ENCODE measurements at regions not wholly inside any gene's neighbourhood (a gene's known extent, or its start where the extent isn't known, plus 50 kb on each side); places are given as distances from the start of the nearest gene placed in this dataset.

DNA sequence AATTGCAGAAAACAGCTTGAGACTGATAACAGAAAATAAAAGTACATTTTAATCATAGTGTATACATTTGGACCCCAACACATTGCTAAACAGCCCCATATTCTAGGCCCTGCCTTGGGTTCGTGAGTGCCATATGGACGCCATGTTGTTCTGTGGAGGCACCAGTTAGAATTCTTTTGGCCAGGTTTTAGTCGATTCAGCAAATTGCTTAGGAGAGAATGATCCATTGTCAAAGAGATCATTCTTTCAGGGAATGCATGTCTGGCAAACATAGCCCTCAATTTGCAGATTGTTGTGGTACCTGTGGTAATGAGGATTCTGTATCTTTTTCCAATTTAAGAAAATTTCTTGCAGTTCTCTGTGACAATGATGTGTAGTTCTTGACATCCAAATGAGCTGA is 183.6 kb upstream of the DDHD1 start:
- H4K20me1 ChIP-seq (replicated peaks; ENCODE audit: insufficient read depth), result no peaks in the 10 kb centered on the region
- Mint-ChIP-seq H3K4me1 (peaks cover 26% of the 10 kb centered on the region), H3K9me3 (no peaks in the 10 kb centered on the region), H3K36me3 (ENCODE audit: low read depth) (no peaks in the 10 kb centered on the region), H3K4me3 (no peak overlapping the region), H3K27me3 (ENCODE audit: insufficient read depth, low read depth, poor library complexity) (peaks cover 2% of the 10 kb centered on the region), H3K27ac (no peak overlapping the region)
- no peaks in the 10 kb centered on the region for H3K36me3 ChIP-seq (ENCODE audit: insufficient read depth)
- ATAC-seq (no peak), DNase-seq (ENCODE audit: low spot score) (no peak)
- H3K4me2 ChIP-seq, result no peak overlapping the region
- peaks cover 18% of the 10 kb centered on the region; the same call in 1 of the 2 replicates for H3K4me1 ChIP-seq (ENCODE audit: insufficient read depth)
- no peak overlapping the region for H3K27ac ChIP-seq (ENCODE audit: low read depth)
- peaks cover 17% of the 10 kb centered on the region; the same call in 1 of the 2 replicates for H3K9me2 ChIP-seq (ENCODE audit: insufficient read depth)
- no peaks in the 10 kb centered on the region for H3F3A ChIP-seq (replicated peaks; ENCODE audit: low read depth)
- H2AFZ ChIP-seq, result no peak overlapping the region
- TF ChIP-seq CTCF (conservative IDR thresholded peaks at IDR 0.05; ENCODE audit: low read depth in 2 of 2), result no peak
- TF ChIP-seq EZH2 (IDR thresholded peaks at IDR 0.05; ENCODE audit: low read depth, unreplicated experiment), result no peak
- no peak for TF ChIP-seq NANOG (IDR thresholded peaks at IDR 0.05; ENCODE audit: borderline replicate concordance)
- TF ChIP-seq POLR2AphosphoS5 (IDR thresholded peaks at IDR 0.05; ENCODE audit: low read depth), result no peak
- no peak for TF ChIP-seq ZNF331 (CRISPR knock-in tag; IDR thresholded peaks at IDR 0.05; ENCODE audit: low read depth)
- TF ChIP-seq CREB1 (CRISPR knock-in tag; IDR thresholded peaks at IDR 0.05; ENCODE audit: low read depth), result no peak
- no peak for TF ChIP-seq ZNF114 (CRISPR knock-in tag; IDR thresholded peaks at IDR 0.05)
- no peak for TF ChIP-seq EZH2phosphoT487 (IDR thresholded peaks at IDR 0.05; ENCODE audit: unreplicated experiment)
- no peak for TF ChIP-seq STAT1 (IDR thresholded peaks at IDR 0.05; ENCODE audit: unreplicated experiment)
- no peak for TF ChIP-seq ZNF462 (CRISPR knock-in tag; IDR thresholded peaks at IDR 0.05)
- TF ChIP-seq ETS1 (IDR thresholded peaks at IDR 0.05), result no peak
- no peak for TF ChIP-seq REST (IDR thresholded peaks at IDR 0.05; ENCODE audit: unreplicated experiment)
- no peak for TF ChIP-seq JUNB (IDR thresholded peaks at IDR 0.05; ENCODE audit: unreplicated experiment)
- no peaks in the 10 kb centered on the region for H3K79me2 ChIP-seq (replicated peaks; ENCODE audit: insufficient read depth)
- H3K4me3 ChIP-seq, result no peak overlapping the region
- H3K27me3 ChIP-seq (ENCODE audit: insufficient read depth), result no peaks in the 10 kb centered on the region

Data from GM23338 (cell line).